ENCODE measurements at regions not wholly inside any gene's neighbourhood (a gene's known extent, or its start where the extent isn't known, plus 50 kb on each side); places are given as distances from the start of the nearest gene placed in this dataset.
A peak's percentile ranks its signal among the peaks of the same experiment; 100 is the strongest.
"Not testable (repeated sequence)": the region's sequence is repeated elsewhere in the genome, so short reads cannot be mapped to it uniquely, and the experiment has no call there.

DNA sequence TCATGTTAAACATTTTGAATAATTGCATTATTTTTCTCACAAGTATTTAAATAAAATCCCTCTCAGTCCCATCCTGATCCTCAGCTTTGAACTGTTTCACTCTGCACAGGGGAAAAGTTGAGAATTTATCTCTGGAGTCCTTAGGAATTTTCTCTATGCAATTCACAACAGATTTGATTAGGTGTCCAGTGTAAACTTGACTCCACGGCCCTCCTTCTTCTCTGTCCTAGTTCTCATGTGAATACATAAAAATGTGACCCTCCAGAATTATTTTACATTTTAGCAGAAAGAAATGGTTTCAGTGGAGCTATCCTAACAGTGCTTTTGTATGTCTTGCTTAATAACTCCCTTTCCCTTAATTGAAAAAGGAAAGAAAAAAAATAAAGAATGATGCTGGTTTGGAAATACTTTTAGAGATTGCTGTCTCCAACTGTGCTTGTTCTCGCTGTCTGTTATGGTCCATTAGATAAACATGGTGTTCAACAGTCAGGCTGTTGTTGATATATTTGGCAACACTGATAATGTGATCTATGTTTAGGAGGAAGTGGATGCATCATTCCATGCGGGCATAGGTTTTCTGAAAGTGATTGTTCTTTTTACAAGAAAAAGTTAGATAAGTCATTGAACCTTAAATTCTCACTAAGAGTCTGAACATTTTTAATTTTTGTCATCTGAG is 599.4 kb upstream of the CITED2 start:
- no peak for DNase-seq

DNA sequence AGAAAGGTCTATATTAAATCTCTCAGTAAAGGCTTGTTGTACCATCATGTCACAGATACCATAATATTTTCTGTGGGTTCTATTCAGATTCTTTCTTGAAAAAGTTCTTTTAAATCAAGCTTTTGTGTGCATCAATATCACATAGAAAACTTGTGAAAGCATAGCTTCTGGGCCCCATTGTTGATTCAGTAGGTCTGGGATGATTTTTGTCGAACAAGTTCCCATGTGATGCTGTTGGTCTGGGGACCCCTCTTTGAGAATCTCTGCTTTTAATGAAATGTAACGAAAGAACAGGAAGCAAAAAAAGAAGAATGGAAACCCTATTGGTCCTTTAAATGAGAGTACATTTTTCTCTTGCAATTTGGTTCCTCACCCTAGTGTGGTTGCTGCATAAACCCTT is 597.7 kb upstream of the CITED2 start:
- no peak for DNase-seq

DNA sequence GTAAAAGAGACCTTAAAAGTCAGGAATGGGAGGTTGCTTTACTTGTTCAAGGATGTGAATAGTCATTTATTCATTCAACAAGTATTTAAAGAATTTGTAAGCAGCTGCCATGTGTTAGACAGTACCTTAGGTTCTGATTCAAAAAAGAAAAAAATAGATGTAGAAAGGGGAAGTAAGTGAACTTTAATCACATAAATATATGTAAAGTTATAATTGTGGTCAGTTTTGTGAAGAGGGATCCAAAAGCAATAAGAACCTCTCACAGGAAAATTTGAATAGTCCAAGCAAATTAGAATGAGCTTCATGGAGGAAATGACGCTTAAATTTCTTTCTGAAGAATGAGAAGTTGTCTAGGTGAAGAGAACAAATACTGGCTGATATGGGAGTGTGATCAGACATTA is 596.1 kb upstream of the CITED2 start:
- DNase-seq: no peak

DNA sequence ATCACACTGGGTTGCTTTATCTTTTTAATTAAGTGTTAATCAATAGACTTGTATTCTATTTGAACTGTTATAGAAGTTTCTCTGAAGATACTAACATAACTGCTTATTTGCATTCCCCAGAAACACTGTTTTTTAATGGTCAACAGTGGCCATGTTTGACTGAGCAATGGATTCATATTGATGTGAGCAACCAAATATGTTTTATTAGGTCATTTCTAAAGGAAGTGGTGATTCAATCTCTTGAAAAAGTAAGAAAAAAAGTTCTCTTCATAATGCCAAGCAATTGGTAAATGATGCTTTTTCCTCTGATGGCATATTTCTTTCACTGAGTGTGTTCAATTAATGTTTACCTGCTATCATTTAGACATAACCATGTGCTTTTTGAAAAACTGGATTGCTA is 593.0 kb upstream of the CITED2 start:
- no peak for DNase-seq

DNA sequence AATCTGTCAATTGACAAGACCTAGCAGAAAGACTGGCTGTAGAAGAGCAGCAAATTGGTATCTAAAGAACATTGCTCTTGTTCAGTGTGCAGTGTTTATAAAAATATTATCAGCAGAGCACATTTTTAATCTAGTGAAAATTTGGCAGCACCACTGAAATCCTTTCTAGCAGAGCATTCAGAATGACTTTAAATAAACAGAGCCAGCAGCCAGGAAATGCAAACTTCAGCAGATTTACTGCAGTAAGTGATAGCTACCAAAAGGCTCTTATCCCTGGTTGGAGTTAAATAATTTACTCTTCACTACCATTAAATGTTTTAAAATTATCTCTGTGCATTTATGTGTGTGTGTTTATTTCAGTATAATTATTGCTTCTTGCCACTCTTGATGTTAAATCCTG is 590.9 kb upstream of the CITED2 start:
- no peak for DNase-seq

DNA sequence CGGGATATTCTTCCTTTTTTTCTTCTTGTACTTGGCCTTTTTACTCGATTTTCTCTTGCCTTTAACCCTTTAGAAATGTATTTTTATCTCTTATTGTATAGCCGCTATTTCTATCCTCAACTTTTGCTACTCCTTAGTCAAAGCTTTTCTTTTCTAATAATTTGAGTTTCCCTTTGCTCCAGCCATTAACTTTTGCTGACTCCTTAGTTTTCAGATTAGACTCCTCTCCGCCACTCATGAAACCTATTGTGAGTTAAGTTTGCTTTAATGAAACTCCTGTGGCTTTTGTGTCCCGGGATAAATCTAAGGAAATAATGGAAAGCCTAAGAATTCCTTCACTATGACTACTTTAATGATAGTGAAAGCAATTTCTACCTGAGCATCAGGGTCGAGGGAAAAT is 590.3 kb upstream of the CITED2 start:
- no peak for DNase-seq

DNA sequence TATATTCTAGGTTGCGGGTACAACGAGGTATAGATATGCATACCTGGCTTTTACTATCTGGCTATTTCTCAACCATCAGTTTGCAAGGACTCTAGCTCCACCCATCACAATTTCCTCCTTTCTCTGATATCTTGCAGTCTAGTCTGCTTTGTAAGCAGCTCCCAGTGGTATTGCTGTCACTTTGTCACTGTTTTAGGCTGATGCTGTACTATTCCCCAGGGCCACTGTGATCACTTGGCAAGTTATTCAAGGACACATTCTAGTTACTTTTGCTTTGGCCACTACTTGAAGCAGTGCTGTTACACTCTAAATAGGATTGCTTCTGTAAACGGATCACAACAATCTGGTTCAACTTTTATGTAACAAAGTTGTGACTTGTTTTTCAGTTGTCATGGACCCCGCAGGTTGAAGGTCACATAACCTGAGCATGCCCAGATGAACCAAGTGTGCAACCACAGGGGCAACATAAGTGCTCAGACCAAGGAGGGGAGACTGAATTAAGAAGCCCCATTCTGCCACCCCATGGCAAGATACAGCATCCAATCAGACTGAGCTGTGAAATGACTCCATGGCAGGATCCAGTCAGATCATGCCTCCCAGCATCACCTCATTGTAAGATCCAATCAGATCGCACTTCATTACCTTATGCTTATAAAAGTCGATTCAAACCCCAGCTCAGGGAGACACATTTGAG is 588.4 kb upstream of the CITED2 start:
- DNase-seq: peak in 1 of 5 experiments; percentile 11

DNA sequence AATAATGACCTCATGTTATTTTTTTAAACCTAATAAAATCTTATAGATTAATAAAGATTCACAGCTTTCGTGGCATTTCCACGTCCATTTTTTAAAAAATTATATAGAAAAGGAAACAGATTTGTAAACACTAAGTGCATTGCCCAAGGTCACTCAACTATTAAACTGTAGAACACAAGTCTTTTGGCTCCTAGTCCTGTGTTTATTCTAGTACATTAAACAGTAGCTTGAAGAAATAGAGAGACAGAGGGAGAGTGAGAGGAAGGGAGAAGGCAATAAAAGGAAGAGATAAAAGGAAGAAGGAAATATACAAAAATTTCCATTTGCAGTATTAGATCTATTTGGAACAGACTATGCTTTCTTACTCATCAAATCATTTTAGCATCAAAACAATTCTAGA is 586.7 kb upstream of the CITED2 start:
- no peak for DNase-seq

DNA sequence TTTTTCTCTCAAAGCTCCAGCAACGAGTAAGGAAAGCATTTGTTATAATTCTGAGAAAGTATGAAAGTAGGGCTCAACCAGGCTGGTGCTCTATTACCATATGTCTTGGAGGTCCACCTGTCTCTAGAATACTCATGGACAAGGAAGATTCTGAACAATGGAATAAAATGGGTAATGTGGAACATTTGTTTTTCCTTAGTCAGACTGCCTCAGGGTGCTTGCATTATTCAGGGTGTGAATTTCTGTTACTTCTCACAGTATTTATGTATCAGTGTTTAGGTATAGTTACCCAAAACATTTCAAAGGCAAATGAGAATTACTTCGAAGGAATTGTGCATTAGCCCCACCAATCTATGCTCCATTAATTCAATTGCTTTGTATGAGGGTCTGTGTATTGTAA is 586.2 kb upstream of the CITED2 start:
- no peak for DNase-seq

DNA sequence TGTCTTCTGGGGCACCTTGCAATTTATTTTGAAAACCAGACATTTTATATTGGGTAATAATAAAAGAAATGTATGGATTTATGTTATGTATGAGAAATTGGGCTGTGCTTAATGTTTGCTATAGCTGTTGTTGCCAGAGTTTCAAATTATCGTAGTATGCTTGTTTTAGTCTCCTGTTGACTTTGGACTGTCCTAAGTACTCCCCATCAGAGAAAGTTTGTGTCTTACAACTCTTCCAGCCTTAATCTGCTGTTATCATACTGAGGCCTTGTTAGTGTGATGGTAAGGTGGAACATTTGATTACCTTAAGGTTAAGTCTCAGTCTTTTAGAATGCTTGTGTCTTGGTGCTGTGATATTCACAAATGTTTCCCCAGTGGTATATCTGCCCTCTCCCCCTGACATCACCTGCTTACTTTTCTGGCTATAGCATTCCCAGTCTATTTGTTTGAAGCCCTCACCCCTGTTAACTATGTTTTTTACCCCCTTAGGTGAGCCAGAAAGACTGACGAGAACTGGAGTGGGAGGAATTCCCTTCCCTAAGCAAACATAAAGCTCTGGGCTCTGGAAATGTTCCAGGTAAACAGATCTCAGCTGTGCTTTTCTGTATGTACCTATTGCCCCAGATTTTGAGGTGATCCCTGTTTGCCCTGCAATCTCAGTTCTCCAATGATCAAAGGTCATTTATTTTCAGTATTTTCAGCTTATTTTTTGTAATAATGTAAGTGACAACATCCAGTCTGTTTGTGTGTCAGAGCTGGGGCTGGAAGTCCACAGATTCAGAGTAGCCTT is 581.1 kb upstream of the CITED2 start:
- DNase-seq: no peak

DNA sequence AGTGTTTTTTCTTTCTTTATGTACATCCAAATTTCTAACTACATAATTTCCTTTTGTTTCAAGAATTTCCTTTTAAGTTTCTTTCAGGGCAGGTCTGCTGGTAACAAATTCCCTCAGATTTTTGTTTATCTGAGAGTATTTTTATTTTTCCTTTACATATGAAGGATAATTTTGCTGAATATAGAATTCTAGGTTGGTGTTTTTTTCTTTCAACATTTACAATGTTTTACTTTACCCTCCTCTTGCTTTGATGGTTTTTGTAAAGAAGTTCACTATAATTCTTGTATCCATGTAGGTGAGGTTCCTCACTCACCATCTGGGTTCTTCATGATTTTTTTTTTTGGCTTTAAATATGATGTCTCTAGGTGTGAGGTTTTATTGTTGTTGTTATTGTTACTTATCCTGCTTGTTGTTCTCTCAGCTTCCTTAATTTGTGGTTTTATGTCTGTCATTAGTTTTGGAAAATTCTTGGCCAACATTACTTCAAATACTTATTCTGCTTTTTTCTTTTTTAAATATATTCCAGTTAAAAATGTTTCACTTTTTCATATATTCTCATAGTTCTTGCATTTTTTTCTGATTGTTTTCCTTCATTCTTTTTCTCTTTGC is 580.1 kb upstream of the CITED2 start:
- no peak for DNase-seq

DNA sequence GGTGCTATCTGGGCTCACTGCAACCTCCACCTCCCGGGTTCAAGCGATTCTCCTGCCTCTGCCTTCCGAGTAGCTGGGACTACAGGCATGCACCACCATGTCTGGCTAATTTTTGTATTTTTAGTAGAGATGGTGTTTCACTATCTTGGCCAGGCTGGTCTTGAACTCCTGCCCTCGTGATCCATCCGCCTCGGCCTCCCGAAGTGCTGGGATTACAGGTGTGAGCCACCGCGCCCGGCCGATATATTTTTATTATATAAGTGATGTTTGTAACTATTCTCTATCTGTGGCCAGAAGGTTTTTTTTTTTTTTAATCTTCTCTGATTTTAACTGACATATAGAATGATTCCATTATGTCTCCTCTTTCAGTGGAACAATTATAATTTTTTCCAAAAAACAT is 579.3 kb upstream of the CITED2 start:
- not testable (repeated sequence) for DNase-seq

DNA sequence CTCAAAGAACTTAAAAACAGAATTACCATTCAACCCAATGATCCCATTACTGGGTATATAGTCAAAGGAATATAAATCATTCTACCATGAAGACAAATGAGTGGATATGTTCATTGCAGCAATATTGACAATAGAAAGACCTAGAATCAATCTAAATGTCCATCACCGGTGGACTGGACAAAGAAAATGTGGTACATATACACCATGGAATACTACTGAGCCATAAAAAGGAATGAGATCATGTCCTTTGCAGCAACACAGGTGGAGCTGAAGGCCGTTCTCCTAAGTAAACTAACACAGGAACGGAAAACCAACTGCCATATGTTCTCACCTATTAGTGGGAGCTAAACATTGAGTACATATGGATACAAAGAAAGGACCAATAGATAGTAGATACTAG is 576.7 kb upstream of the CITED2 start:
- no peak for DNase-seq

DNA sequence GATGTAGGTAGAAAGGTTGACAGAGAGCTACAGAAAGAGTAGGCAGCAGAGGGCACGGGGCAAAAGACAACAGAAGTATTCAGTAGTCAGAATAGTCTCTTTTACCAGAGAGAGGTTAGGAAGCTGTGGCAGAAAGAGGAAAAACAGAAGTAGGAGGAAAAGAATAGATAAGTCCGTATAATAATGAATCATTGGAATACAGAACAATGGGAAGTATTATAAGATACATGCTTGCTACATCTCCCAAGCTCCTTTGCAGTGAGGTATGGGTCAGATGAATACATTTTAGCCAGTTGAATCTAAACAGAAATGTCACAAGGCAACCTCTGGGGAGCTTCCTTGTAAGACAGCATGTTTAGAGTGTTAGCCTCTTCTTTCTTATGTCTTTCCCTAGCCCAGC is 570.5 kb upstream of the CITED2 start:
- DNase-seq: no peak

DNA sequence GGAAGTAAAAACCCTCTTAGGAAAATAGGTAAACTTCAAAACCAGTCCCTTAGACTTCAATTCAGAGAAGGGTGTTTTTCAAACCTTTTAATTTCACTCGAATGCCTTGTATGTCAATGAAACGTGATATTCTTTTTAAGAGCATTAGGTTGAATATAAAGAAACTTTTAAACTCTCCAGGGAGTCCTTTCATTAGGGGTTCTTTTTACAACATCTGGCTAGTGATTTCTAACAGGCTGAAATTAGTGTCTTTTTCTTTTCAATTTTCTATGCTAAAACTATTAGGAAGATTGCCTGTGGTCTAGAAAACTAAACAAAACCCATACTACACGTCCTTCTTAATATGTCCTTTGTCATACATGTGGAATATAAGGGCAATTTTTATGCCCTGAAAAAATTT is 569.7 kb upstream of the CITED2 start:
- DNase-seq: no peak

DNA sequence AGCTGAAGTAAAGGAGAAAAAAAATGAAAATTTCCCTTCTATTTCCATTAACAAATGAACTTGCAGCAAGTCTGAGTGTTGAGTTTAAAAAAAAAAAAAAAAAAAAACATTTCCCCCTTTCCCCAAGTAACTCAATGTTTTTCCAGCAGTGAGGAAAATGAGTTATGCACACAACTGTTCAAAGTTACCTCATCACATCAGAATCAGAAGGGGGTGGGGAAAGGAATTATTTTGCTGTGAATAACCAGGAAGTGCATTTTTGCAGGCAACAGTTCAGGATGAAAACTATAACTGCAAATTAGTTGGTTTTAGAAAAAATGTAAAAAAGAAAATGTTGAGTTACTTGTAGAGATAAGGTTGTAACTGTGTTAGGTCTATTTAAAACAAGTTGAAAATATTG is 568.9 kb upstream of the CITED2 start:
- no peak for DNase-seq

DNA sequence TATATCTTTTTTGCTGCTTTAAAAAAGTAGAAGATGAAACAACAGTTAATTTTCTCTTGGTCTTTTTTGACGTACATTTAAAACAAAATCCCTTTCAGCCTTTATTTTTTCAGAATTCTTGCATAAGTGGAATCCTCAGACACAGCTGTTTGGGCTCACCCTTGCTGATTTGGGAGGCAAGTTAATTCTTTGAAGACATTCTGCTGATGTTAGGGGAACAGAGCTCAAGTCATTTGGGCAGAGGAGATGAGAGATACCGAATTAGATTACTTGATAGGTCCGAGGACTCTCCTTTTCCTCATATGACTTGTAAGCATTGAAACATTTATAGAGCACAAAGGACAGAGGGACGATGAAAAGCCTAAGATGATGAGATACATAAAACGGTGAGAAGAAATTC is 567.9 kb upstream of the CITED2 start:
- no peak for DNase-seq

DNA sequence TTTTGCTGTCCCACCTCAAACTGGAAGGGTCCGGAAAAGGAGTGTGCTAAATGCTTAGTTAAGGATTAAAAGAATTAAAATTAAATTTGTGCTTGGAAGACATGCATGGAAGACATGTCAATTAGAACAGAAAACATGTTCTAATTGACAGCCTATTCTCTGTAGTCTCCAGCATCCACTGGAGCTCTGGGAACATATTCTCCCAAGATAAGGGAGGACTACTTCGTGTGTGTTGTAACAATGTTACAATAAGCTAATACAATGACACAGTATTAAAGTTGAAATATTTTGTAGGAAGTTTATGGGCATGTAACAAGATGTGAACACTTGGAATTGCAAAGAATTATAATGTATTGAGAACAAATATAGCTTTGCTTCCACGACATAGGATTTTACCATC is 567.4 kb upstream of the CITED2 start:
- DNase-seq: no peak

DNA sequence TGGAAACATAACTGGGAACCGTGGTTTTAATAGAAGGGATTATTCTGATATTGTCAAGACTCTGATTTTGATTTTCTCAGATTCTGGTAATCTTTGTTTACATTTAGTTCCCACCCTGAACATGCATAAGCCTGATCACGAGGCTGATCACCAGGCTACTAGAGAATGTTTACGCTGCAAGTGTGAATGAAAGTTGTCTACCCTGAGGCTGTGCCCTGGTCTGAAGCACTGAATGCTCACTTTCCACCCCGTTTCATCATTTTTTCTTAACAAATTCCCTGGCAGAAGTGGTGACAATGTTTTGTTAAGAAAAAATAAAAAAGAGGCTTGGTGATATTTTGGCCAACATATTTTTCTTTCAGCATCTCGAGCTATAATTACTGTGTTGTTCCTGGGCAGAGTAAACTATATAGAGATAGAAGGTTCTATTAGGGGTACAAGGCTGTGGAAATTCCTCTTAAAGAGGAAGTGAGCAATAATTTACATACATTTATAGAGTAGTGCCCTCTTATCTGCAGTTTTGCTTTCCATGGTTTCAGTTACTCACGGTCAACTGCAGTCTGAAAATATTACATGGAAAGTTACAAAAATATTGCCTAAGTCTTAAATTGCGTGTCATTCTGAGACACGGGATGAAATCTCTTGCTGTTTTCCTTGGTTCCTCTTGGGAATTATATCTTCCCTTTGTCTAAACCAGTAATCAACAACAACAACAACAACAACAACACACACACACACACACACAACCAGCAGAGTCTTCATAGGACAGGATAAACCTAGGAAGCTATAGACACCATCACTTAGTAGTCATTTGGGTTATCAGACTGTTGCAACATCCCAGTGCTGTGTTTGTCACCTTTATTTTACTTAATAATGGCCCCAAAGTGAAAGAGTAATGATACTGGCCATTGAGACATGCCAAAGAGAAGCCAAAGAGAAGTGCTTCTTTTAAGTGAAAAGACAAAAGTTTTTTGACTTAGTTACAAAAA is 566.6 kb upstream of the CITED2 start:
- no peak for DNase-seq

DNA sequence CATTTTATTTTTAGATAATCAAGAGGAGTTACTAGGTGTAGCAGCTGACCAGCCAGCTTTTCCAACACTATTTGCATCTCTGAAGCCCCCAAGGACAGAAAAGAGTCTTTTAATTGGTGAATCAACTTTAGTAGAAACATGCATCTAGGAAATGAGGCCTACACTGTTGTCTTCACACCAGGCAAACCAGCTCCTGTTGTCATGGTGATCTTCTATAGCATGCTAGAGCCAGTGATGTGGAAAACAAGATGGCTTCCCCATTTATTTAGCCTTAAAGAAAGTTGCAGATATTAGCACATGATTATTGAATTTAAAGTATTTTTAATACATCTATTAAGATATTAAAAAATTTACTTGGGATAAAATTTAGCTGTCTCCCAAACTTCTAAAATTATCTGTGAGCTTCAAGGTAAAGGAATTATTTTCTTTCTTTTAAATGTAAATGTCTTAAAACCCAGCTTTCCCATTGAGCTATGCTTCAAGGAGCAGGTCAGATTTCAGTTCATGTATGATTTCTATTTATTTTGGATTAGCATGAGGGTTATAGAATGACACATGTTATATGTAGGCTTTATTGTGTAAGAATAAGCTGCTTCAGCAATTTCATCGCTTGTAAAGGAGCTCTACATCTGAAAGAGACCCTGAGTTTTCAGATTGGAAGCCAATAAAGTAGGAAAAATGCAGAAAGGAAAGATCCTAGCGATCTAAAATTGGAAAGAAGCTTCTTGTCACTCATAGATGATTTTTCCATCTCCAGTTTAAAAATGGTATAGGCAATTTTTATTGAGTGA is 564.9 kb upstream of the CITED2 start:
- DNase-seq: no peak

DNA sequence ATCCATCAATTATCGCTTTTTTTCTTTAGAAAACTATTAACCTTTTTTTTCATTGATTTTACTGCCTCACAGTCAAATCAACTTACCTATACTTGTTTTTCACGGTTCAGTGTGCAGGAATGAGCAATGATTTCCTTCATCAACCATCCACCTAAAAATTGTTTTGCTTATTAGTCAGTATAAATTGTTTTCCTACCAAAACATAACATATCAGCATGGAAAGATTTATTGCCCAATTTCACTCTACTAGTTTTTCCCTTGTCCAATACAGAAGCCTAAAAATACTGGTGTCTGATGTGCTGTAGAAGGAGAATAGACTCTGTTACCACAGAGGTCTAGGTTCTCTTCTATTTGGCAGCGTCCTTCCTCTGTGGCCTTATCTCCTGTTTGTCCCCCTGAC is 558.2 kb upstream of the CITED2 start:
- DNase-seq: no peak

DNA sequence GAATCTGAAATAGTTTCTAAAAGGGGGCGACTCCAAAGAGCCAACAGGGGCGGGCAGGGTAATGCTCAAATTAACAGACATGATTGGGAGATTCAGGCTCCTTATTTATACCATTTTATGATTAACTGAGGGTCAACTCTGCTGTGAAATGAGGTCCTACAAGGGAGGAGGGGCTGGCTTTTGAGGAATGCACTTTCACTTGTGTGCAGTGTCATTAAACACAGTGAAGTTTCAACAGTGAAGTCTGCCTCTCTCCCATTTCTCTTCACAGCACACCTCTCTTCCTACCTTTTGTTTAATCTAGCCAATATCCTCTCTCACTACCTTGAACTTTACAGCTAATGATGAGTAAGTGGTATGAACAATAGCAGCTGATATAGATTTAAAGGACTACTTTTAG is 557.3 kb upstream of the CITED2 start:
- DNase-seq: no peak

All from T-helper 2 cell (primary cell).